ENCODE measurements at regions not wholly inside any gene's neighbourhood (a gene's known extent, or its start where the extent isn't known, plus 50 kb on each side); places are given as distances from the start of the nearest gene placed in this dataset.
A peak's percentile ranks its signal among the peaks of the same experiment; 100 is the strongest.

GRCh38 chr14:85468816-85469215, 61.1 kb upstream of the FLRT2 start:
- no peak for DNase-seq

GRCh38 chr14:85471156-85471555, 58.8 kb upstream of the FLRT2 start:
- peak; percentile 84 for DNase-seq

GRCh38 chr14:85471744-85472143, 58.2 kb upstream of the FLRT2 start:
- peak; percentile 94 for DNase-seq

GRCh38 chr14:85474431-85474830, 55.5 kb upstream of the FLRT2 start:
- DNase-seq = no peak

GRCh38 chr14:85475113-85475512, 54.8 kb upstream of the FLRT2 start:
- peak; percentile 21 for DNase-seq

- DNase-seq = no peak
These were observed 50.6 kb upstream of the FLRT2 start for GRCh38 chr14:85479306-85479705.

GRCh38 chr14:85479771-85480170, 50.2 kb upstream of the FLRT2 start:
- peak; percentile 9 for DNase-seq

All from fibroblast of skin of back (primary cell).